HepG2 (cell line): ENCODE measurements at regions not wholly inside any gene's neighbourhood (a gene's known extent, or its start where the extent isn't known, plus 50 kb on each side); places are given as distances from the start of the nearest gene placed in this dataset.

Experiments used
- BRD4 ChIP-seq: sonication (generic); formaldehyde crosslinking; IDR thresholded peaks from 2 replicates; pipeline ENCODE4 v1.4.0; 2020; ENCODE audit warnings: missing genetic modification reagents
- CHD2 ChIP-seq: IDR thresholded peaks from 2 replicates; pipeline ENCODE4 v1.6.1; 2011; ENCODE audit warnings: low read depth, low read length, improper control_type of control experiment
- GTF2F1 ChIP-seq: fragments of 150-350 bp; IDR thresholded peaks from 2 replicates; pipeline ENCODE4 v1.6.1; 2014; ENCODE audit warnings: low read length
- HNRNPUL1 ChIP-seq: fragments of 200-400 bp; formaldehyde crosslinking; IDR thresholded peaks from 2 replicates; pipeline ENCODE4 v1.6.1; 2017; ENCODE audit warnings: low read depth, mild to moderate bottlenecking, low read length, moderate library complexity
- JUND ChIP-seq: sonication (generic); formaldehyde crosslinking; IDR thresholded peaks from 2 replicates; pipeline ENCODE4 v1.8.0; 2022; ENCODE audit warnings: mild to moderate bottlenecking, missing genetic modification reagents
- POLR2AphosphoS5 ChIP-seq: IDR thresholded peaks from 2 replicates; pipeline ENCODE4 v1.6.1; 2012; ENCODE audit warnings: low read depth, low read length
- TF ChIP-seq, protein P1 (sequence below): sonication (generic); formaldehyde crosslinking; IDR thresholded peaks from 2 replicates; pipeline ENCODE4 v1.4.0; 2020; ENCODE audit warnings: missing genetic modification reagents
- TF ChIP-seq, protein P2 (sequence below): sonication (generic); formaldehyde crosslinking; IDR thresholded peaks from 2 replicates; pipeline ENCODE4 v1.4.0; 2020; ENCODE audit warnings: missing genetic modification reagents
- TF ChIP-seq, protein P3 (sequence below): IDR thresholded peaks from 2 replicates; pipeline ENCODE4 v1.6.1; 2016; ENCODE audit warnings: control low read depth

DNA sequence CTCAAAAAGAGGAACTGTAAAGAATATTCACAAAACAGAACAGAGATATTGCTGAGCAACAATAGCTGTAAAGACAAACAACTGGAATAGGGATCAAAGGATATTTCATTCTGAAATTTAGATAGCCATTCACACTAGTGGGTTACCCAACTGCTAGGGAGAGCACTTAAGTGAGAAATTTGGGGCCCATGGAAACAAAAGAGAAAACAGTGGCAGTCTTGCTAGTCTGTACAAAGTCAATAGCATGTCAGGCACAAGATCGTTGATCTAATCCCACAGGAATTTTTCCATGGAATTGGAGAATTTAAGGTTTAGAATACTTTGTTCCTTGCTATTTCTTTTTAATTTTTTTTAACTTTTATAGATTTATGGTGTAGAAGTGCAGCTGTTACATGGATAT, 467.0 kb downstream of the PCDH18 start:
- no peak for TF ChIP-seq GTF2F1
- TF ChIP-seq JUND (CRISPR knock-in tag), result no peak
- TF ChIP-seq, protein P1, sequence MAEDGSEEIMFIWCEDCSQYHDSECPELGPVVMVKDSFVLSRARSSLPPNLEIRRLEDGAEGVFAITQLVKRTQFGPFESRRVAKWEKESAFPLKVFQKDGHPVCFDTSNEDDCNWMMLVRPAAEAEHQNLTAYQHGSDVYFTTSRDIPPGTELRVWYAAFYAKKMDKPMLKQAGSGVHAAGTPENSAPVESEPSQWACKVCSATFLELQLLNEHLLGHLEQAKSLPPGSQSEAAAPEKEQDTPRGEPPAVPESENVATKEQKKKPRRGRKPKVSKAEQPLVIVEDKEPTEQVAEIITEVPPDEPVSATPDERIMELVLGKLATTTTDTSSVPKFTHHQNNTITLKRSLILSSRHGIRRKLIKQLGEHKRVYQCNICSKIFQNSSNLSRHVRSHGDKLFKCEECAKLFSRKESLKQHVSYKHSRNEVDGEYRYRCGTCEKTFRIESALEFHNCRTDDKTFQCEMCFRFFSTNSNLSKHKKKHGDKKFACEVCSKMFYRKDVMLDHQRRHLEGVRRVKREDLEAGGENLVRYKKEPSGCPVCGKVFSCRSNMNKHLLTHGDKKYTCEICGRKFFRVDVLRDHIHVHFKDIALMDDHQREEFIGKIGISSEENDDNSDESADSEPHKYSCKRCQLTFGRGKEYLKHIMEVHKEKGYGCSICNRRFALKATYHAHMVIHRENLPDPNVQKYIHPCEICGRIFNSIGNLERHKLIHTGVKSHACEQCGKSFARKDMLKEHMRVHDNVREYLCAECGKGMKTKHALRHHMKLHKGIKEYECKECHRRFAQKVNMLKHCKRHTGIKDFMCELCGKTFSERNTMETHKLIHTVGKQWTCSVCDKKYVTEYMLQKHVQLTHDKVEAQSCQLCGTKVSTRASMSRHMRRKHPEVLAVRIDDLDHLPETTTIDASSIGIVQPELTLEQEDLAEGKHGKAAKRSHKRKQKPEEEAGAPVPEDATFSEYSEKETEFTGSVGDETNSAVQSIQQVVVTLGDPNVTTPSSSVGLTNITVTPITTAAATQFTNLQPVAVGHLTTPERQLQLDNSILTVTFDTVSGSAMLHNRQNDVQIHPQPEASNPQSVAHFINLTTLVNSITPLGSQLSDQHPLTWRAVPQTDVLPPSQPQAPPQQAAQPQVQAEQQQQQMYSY (CRISPR knock-in tag), result no peak
- TF ChIP-seq HNRNPUL1, result no peak
- TF ChIP-seq, protein P2, sequence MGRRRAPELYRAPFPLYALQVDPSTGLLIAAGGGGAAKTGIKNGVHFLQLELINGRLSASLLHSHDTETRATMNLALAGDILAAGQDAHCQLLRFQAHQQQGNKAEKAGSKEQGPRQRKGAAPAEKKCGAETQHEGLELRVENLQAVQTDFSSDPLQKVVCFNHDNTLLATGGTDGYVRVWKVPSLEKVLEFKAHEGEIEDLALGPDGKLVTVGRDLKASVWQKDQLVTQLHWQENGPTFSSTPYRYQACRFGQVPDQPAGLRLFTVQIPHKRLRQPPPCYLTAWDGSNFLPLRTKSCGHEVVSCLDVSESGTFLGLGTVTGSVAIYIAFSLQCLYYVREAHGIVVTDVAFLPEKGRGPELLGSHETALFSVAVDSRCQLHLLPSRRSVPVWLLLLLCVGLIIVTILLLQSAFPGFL (CRISPR knock-in tag), result no peak
- no peak for TF ChIP-seq BRD4 (CRISPR knock-in tag)
- TF ChIP-seq POLR2AphosphoS5, result no peak
- TF ChIP-seq CHD2, result no peak
- TF ChIP-seq, protein P3, sequence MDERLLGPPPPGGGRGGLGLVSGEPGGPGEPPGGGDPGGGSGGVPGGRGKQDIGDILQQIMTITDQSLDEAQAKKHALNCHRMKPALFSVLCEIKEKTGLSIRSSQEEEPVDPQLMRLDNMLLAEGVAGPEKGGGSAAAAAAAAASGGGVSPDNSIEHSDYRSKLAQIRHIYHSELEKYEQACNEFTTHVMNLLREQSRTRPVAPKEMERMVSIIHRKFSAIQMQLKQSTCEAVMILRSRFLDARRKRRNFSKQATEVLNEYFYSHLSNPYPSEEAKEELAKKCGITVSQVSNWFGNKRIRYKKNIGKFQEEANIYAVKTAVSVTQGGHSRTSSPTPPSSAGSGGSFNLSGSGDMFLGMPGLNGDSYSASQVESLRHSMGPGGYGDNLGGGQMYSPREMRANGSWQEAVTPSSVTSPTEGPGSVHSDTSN (CRISPR knock-in tag), result no peak
